22Rv1 (cell line): ENCODE measurements at regions not wholly inside any gene's neighbourhood (a gene's known extent, or its start where the extent isn't known, plus 50 kb on each side); places are given as distances from the start of the nearest gene placed in this dataset.

Source experiments
- H3K27ac ChIP-seq: fragments of 450-650 bp; 2 replicates; pipeline ENCODE4 v1.5.1; 2017
- CTCF ChIP-seq: fragments of 450-650 bp; IDR thresholded peaks from 2 replicates; pipeline ENCODE4 v1.5.1; 2017; ENCODE audit warnings: mild to moderate bottlenecking
- ZFX ChIP-seq: fragments of 450-650 bp; IDR thresholded peaks from 2 replicates; pipeline ENCODE4 v1.6.1; 2017; ENCODE audit warnings: antibody characterized with exemption, borderline replicate concordance

- peak overlapping the region; percentile 87; the same call in 1 of the 2 replicates for H3K27ac ChIP-seq
- TF ChIP-seq ZFX (no peak), CTCF (no peak)
These were observed 719.8 kb upstream of the LRRC4C start for GRCh38 chr11:42179216-42179615.

GRCh38 chr11:42195289-42196013 lies 736.0 kb upstream of the LRRC4C start:
- TF ChIP-seq ZFX (no peak), CTCF (no peak)
- no peak overlapping the region for H3K27ac ChIP-seq

GRCh38 chr11:42200311-42200710 lies 740.9 kb upstream of the LRRC4C start:
- TF ChIP-seq CTCF (no peak), ZFX (no peak)
- no peak overlapping the region for H3K27ac ChIP-seq

- TF ChIP-seq CTCF (no peak), ZFX (no peak)
- no peak overlapping the region for H3K27ac ChIP-seq
These were observed 742.2 kb upstream of the LRRC4C start for GRCh38 chr11:42201603-42202148.

- TF ChIP-seq CTCF (no peak), ZFX (no peak)
These were observed 746.1 kb upstream of the LRRC4C start for GRCh38 chr11:42205518-42205917.

GRCh38 chr11:42225664-42226063 lies 766.2 kb upstream of the LRRC4C start:
- no peak overlapping the region for H3K27ac ChIP-seq

More at GRCh38 chr11:42205518-42205917, 746.1 kb upstream of the LRRC4C start:
- peak overlapping the region; percentile 59 for H3K27ac ChIP-seq

More at GRCh38 chr11:42225664-42226063, 766.2 kb upstream of the LRRC4C start:
- TF ChIP-seq ZFX (no peak), CTCF (no peak)
